IPS-NIHi7 (cell line): ENCODE measurements at regions not wholly inside any gene's neighbourhood (a gene's known extent, or its start where the extent isn't known, plus 50 kb on each side); places are given as distances from the start of the nearest gene placed in this dataset.
A peak's percentile ranks its signal among the peaks of the same experiment; 100 is the strongest.

Experiments used
- DNase-seq: peaks from one replicate; pipeline ENCODE4 v3.0.0; 2012; ENCODE audit warnings: mixed read lengths; ENCODE audit errors: extremely low spot score

- peak; percentile 9 for DNase-seq
Measured at GRCh38 chr7:131619336-131620305, 63.2 kb upstream of the PODXL start.

- peak; percentile 7 for DNase-seq
Measured at GRCh38 chr7:131618391-131618790, 62.0 kb upstream of the PODXL start.

GRCh38 chr7:131616487-131617200 is 60.2 kb upstream of the PODXL start:
- DNase-seq, result no peak

GRCh38 chr7:131613909-131614308 is 57.5 kb upstream of the PODXL start:
- no peak for DNase-seq

- no peak for DNase-seq
Measured at GRCh38 chr7:131610007-131610406, 53.6 kb upstream of the PODXL start.

GRCh38 chr7:131608116-131608500 is 51.7 kb upstream of the PODXL start:
- no peak for DNase-seq

GRCh38 chr7:131607291-131608115 is 51.1 kb upstream of the PODXL start:
- DNase-seq, result peak; percentile 10

- DNase-seq, result no peak
Measured at GRCh38 chr7:131606346-131607290, 50.2 kb upstream of the PODXL start.
